GM18951 (cell line): ENCODE measurements at regions not wholly inside any gene's neighbourhood (a gene's known extent, or its start where the extent isn't known, plus 50 kb on each side); places are given as distances from the start of the nearest gene placed in this dataset.

Source experiments
- POLR2A ChIP-seq: IDR thresholded peaks from 4 replicates; pipeline ENCODE4 v1.6.1; 2011; ENCODE audit warnings: mild to moderate bottlenecking; ENCODE audit not compliant: insufficient read length, insufficient read depth; ENCODE audit errors: extremely low read depth
- in situ Hi-C: fragments of 300-500 bp; cut with MboI; formaldehyde crosslinking; loops from one replicate; pipeline ENCODE4 v1.12.0; 2022; ENCODE audit warnings: low sequenced_read_pairs, mixed read lengths, inconsistent platforms; ENCODE audit not compliant: unreplicated experiment

- TF ChIP-seq POLR2A = no peak
- in situ Hi-C loops = no loop called here
Observed at GRCh38 chr12:60290532-60290931, 694.7 kb downstream of the SLC16A7 start.

- TF ChIP-seq POLR2A = no peak
- in situ Hi-C loops = no loop called here
Observed at GRCh38 chr12:60308366-60308991, 712.6 kb downstream of the SLC16A7 start.

- TF ChIP-seq POLR2A = no peak
- in situ Hi-C loops = no loop called here
Observed at GRCh38 chr12:60311940-60312339, 716.1 kb downstream of the SLC16A7 start.

- in situ Hi-C loops = no loop called here
- no peak for TF ChIP-seq POLR2A
Observed at GRCh38 chr12:60317361-60317760, 721.5 kb downstream of the SLC16A7 start.

GRCh38 chr12:60324746-60325145 lies 728.9 kb downstream of the SLC16A7 start:
- TF ChIP-seq POLR2A = no peak
- in situ Hi-C loops = no loop called here

- TF ChIP-seq POLR2A = no peak
- in situ Hi-C loops = no loop called here
Observed at GRCh38 chr12:60333461-60333860, 737.6 kb downstream of the SLC16A7 start.

- in situ Hi-C loops = no loop called here
- no peak for TF ChIP-seq POLR2A
Observed at GRCh38 chr12:60335745-60336144, 739.9 kb downstream of the SLC16A7 start.

- TF ChIP-seq POLR2A = no peak
- in situ Hi-C loops = no loop called here
Observed at GRCh38 chr12:60337839-60338549, 742.2 kb downstream of the SLC16A7 start.

GRCh38 chr12:60345442-60345841 lies 749.6 kb downstream of the SLC16A7 start:
- in situ Hi-C loops = no loop called here
- TF ChIP-seq POLR2A = no peak

- no peak for TF ChIP-seq POLR2A
- in situ Hi-C loops = no loop called here
Observed at GRCh38 chr12:60349232-60349978, 753.6 kb downstream of the SLC16A7 start.

- TF ChIP-seq POLR2A = no peak
- in situ Hi-C loops = no loop called here
Observed at GRCh38 chr12:60387356-60387755, 791.5 kb downstream of the SLC16A7 start.

GRCh38 chr12:60391051-60391450 lies 795.2 kb downstream of the SLC16A7 start:
- TF ChIP-seq POLR2A = no peak
- in situ Hi-C loops = no loop called here

GRCh38 chr12:60391791-60392190 lies 796.0 kb downstream of the SLC16A7 start:
- TF ChIP-seq POLR2A = no peak
- in situ Hi-C loops = no loop called here

GRCh38 chr12:60393093-60393492 lies 797.3 kb downstream of the SLC16A7 start:
- in situ Hi-C loops = no loop called here
- TF ChIP-seq POLR2A = no peak
